ENCODE measurements at regions not wholly inside any gene's neighbourhood (a gene's known extent, or its start where the extent isn't known, plus 50 kb on each side); places are given as distances from the start of the nearest gene placed in this dataset.

DNA sequence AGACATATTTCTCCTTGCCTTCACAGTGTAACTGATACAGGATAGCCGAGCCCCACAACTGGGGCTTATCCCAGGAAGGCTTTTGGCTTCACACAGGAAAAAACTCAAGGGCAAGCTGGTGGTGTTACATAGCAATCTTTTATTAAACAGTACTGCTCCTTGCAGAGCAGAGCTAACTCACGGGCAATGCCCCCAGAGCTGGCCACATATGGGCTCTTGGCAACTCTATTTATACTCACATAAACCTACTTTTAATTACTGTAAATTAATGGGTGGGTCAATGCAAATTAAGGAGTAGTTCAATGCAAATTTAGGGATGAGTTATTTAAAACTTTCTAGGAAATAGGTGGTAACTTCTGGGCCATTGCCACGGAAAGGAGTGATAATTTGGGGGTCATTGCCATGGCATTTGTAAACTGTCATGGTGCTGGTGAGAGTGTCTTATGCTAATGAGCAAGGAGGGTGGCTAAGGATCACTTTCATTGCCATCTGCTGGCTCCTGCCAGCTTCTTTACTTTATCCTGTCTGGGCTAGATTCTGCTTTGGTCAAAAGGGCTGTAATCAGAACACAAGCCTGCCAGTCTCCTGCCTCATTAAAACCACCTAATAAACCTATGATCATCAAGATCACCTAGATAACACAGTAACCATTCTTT, 288.8 kb downstream of the CENPC start:
- TF ChIP-seq, protein P1, sequence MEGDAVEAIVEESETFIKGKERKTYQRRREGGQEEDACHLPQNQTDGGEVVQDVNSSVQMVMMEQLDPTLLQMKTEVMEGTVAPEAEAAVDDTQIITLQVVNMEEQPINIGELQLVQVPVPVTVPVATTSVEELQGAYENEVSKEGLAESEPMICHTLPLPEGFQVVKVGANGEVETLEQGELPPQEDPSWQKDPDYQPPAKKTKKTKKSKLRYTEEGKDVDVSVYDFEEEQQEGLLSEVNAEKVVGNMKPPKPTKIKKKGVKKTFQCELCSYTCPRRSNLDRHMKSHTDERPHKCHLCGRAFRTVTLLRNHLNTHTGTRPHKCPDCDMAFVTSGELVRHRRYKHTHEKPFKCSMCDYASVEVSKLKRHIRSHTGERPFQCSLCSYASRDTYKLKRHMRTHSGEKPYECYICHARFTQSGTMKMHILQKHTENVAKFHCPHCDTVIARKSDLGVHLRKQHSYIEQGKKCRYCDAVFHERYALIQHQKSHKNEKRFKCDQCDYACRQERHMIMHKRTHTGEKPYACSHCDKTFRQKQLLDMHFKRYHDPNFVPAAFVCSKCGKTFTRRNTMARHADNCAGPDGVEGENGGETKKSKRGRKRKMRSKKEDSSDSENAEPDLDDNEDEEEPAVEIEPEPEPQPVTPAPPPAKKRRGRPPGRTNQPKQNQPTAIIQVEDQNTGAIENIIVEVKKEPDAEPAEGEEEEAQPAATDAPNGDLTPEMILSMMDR (IDR thresholded peaks at IDR 0.05), result no peak
- TF ChIP-seq POLR2AphosphoS5 (IDR thresholded peaks at IDR 0.05), result no peak
- no peak for TF ChIP-seq EP300 (IDR thresholded peaks at IDR 0.05; ENCODE audit: low read depth)
- in situ Hi-C loops (cut with MboI; ENCODE audit: low pct_ligation_motif_present in 1 of 4, low pct_unique_long_range_greater_than_20kb in 1 of 4, low sequenced_read_pairs in 3 of 4), result no loop called here
- WGBS, 2 donors (ENCODE audit: low coverage in 1 of 2), result 65 to 88% methylated on average over 1 to 3 of the region's 3 CpGs

DNA sequence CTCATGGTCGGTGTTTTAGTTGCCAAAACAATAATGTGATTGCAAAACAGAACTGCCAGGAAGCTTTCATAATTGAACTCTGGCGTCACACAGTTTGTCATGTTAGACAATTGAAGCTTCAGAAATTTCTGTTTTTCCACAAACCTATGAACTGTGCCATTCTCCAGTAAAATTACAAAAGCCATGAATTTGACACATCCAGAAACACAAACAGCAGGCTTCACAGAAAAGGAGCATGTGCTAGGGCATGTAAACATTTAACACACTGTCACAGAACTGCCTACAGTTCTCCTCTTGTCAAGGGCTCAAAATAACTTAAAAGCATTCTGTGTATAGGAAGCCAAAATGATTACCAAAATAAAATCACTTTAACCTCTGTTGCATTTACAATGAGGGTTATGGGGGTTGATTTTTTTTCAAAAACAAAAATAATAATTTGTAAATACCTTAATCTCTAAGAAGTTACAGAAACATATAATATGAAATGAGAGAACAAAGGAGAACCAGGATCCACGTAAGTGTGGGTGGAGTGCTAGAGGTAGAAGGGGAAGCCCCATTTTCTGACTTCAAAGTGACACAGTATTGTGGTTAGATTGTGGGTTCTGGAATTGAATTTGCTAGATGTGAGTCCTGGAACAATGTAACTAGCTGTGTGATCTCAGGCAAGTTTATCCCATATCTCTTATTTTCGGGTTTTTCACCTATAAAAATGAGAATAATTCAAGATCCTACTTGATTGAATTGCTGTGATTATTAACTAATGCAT, 295.0 kb downstream of the CENPC start:
- Histone ChIP-seq H3K9me3 (no peaks in the 10 kb centered on the region), H3K4me3 (no peak overlapping the region), H3K4me1 (no peaks in the 10 kb centered on the region), H3K27me3 (no peaks in the 10 kb centered on the region), H3K27ac (no peak overlapping the region), H3K36me3 (no peaks in the 10 kb centered on the region)
- in situ Hi-C loops (cut with MboI; ENCODE audit: low pct_ligation_motif_present in 1 of 4, low pct_unique_long_range_greater_than_20kb in 1 of 4, low sequenced_read_pairs in 3 of 4), result no loop called here
- WGBS, 2 donors (ENCODE audit: low coverage in 1 of 2), result 50% methylated on average over 4 of the region's 4 CpGs
- DNase-seq, result no peak
- intact Hi-C loops (cut with DNase I; ENCODE audit: low total_unique reads), result no loop called here
- no peak for TF ChIP-seq POLR2A (IDR thresholded peaks at IDR 0.05)
- TF ChIP-seq EP300 (IDR thresholded peaks at IDR 0.05; ENCODE audit: low read depth), result no peak
- TF ChIP-seq, protein P1 (IDR thresholded peaks at IDR 0.05), result no peak
- no peak for TF ChIP-seq POLR2AphosphoS5 (IDR thresholded peaks at IDR 0.05)

More for the DNA sequence above, 288.8 kb downstream of the CENPC start:
- H3K9me3 ChIP-seq, result no peaks in the 10 kb centered on the region
- intact Hi-C loops (cut with DNase I; ENCODE audit: low total_unique reads), result no loop called here
- no peaks in the 10 kb centered on the region for H3K36me3 ChIP-seq
- H3K4me3 ChIP-seq, result no peak overlapping the region
- DNase-seq, result no peak
- H3K27ac ChIP-seq, result no peak overlapping the region
- no peaks in the 10 kb centered on the region for H3K4me1 ChIP-seq
- H3K27me3 ChIP-seq, result no peaks in the 10 kb centered on the region

DNA sequence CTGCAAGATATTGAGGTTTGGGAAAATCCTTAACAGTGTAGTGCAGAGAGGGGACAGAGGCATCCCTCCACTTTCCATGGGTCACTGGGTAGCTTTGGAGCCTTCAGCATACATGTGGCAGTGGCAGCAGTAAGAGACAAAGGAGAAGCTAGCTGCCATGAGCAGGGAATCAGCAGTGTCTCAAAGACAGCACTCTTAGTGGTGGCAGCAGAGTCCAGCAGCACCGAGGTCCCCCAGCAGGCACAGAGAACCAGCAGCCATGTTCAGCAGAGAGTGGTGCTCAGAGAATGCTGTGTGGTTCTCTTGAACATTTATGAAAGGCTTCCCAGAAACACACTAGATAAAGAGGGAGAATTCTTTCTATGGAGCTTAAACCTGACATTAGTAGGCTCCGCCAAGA, 308.5 kb downstream of the CENPC start:
- H3K27ac ChIP-seq, result no peak overlapping the region
- no peaks in the 10 kb centered on the region for H3K9me3 ChIP-seq
- DNase-seq, result no peak
- TF ChIP-seq EP300 (IDR thresholded peaks at IDR 0.05; ENCODE audit: low read depth), result no peak
- no peak for TF ChIP-seq POLR2A (IDR thresholded peaks at IDR 0.05)
- TF ChIP-seq, protein P1 (IDR thresholded peaks at IDR 0.05), result no peak
- TF ChIP-seq POLR2AphosphoS5 (IDR thresholded peaks at IDR 0.05), result no peak
- intact Hi-C loops (cut with DNase I; ENCODE audit: low total_unique reads) (no loop called here), in situ Hi-C loops (cut with MboI; ENCODE audit: low pct_ligation_motif_present in 1 of 4, low pct_unique_long_range_greater_than_20kb in 1 of 4, low sequenced_read_pairs in 3 of 4) (no loop called here)
- 80 to 86% methylated on average over 1 to 2 of the region's 2 CpGs for WGBS, 2 donors (ENCODE audit: low coverage in 1 of 2)
- H3K4me3 ChIP-seq, result no peak overlapping the region
- H3K4me1 ChIP-seq, result no peaks in the 10 kb centered on the region
- H3K36me3 ChIP-seq, result no peaks in the 10 kb centered on the region
- no peaks in the 10 kb centered on the region for H3K27me3 ChIP-seq

DNA sequence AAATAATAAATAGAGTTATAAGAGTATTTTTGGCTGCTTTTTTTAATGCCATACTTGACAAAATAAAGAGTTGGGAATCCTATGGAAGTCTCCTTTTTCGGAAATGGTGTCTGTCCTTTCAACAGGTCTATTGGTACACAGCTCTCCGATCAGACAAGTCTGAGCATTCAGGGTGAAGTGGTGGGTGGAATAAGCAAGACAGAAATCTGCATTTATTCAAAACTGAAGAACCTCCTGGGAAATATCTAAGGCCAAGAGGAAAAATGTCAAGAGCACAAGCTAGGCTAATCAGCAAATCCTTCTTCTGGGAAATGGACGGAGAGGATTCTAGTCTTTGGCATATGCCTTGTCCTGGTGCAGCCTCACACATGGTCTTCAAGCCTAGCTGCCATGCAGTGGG, 309.0 kb downstream of the CENPC start:
- no peaks in the 10 kb centered on the region for H3K27me3 ChIP-seq
- H3K4me1 ChIP-seq, result no peaks in the 10 kb centered on the region
- H3K4me3 ChIP-seq, result no peak overlapping the region
- intact Hi-C loops (cut with DNase I; ENCODE audit: low total_unique reads) (no loop called here), in situ Hi-C loops (cut with MboI; ENCODE audit: low pct_ligation_motif_present in 1 of 4, low pct_unique_long_range_greater_than_20kb in 1 of 4, low sequenced_read_pairs in 3 of 4) (no loop called here)
- no peaks in the 10 kb centered on the region for H3K9me3 ChIP-seq
- TF ChIP-seq, protein P1 (IDR thresholded peaks at IDR 0.05), result no peak
- TF ChIP-seq POLR2AphosphoS5 (IDR thresholded peaks at IDR 0.05) (no peak), EP300 (IDR thresholded peaks at IDR 0.05; ENCODE audit: low read depth) (no peak), POLR2A (IDR thresholded peaks at IDR 0.05) (no peak)
- WGBS, 2 donors (ENCODE audit: low coverage in 1 of 2), result 64 to 85% methylated on average over 3 of the region's 3 CpGs
- no peak overlapping the region for H3K27ac ChIP-seq
- no peak for DNase-seq
- no peaks in the 10 kb centered on the region for H3K36me3 ChIP-seq
